PC-3 (cell line): ENCODE measurements at regions not wholly inside any gene's neighbourhood (a gene's known extent, or its start where the extent isn't known, plus 50 kb on each side); places are given as distances from the start of the nearest gene placed in this dataset.

Source experiments
- ATAC-seq: fragments of 200-7000 bp; cut with Tn5 transposase; 2 replicates; pipeline ENCODE4 v1.9.1; 2020; ENCODE audit warnings: mild to moderate bottlenecking, moderate library complexity
- BruUV-seq: library from RNA; stranded (reverse); fragments of 400-500 nt; replicated peaks from 2 replicates; lab custom pipeline; 2021; lab: Mats Ljungman, UMichigan
- CTCF ChIA-PET: fragments of 300-600 bp; sonication (Branson Sonifier 250); formaldehyde crosslinking; loops from one replicate; lab custom pipeline; 2022; ENCODE audit warnings: antibody characterized with exemption; lab: Charles Lee
- POLR2A ChIA-PET: fragments of 300-600 bp; sonication (Branson Sonifier 250); formaldehyde crosslinking; loops from one replicate; lab custom pipeline; 2022; ENCODE audit warnings: antibody characterized with exemption; ENCODE audit not compliant: unreplicated experiment; lab: Charles Lee
- DNase-seq: peaks from one replicate; pipeline ENCODE4 v3.0.0-alpha.2; 2015
- H2AFZ ChIP-seq: fragments of 300-600 bp; sonication (generic); 2 replicates; pipeline ENCODE4 v1.6.0; 2016; ENCODE audit warnings: antibody characterized with exemption, low read length
- H3F3A ChIP-seq: fragments of 300-600 bp; sonication (generic); one replicate; pipeline ENCODE4 v1.6.0; 2017; ENCODE audit warnings: antibody characterized with exemption, low read length, control low read depth, mild to moderate bottlenecking; ENCODE audit not compliant: unreplicated experiment
- H3K27ac ChIP-seq: fragments of 300-600 bp; sonication (generic); 2 replicates; pipeline ENCODE4 v1.5.1; 2016; ENCODE audit warnings: mild to moderate bottlenecking, low read length
- H3K27me3 ChIP-seq: fragments of 300-600 bp; sonication (generic); 2 replicates; pipeline ENCODE4 v1.6.1; 2016; ENCODE audit warnings: low read length, mixed read lengths
- H3K36me3 ChIP-seq: fragments of 300-600 bp; sonication (generic); 2 replicates; pipeline ENCODE4 v1.6.1; 2016; ENCODE audit warnings: low read depth, mixed run types, low read length, mixed read lengths
- H3K4me1 ChIP-seq: fragments of 300-600 bp; sonication (generic); 2 replicates; pipeline ENCODE4 v1.5.1; 2016; ENCODE audit warnings: low read length; ENCODE audit not compliant: insufficient read depth
- H3K4me2 ChIP-seq: fragments of 300-600 bp; sonication (generic); 2 replicates; pipeline ENCODE4 v1.6.0; 2016; ENCODE audit warnings: low read length
- H3K4me3 ChIP-seq: fragments of 300-600 bp; sonication (generic); 2 replicates; pipeline ENCODE4 v1.5.1; 2016; ENCODE audit warnings: mild to moderate bottlenecking, low read length, mixed read lengths
- H3K79me2 ChIP-seq: fragments of 300-600 bp; sonication (generic); 2 replicates; pipeline ENCODE4 v1.6.1; 2017; ENCODE audit warnings: low read length, mixed read lengths
- H3K9ac ChIP-seq: fragments of 300-600 bp; sonication (generic); 2 replicates; pipeline ENCODE4 v1.6.0; 2016; ENCODE audit warnings: mild to moderate bottlenecking, low read length
- H3K9me2 ChIP-seq: fragments of 300-600 bp; sonication (generic); replicated peaks from 2 replicates; pipeline ENCODE4 v1.6.1; 2016; ENCODE audit warnings: mixed run types, low read length, mixed read lengths
- H3K9me3 ChIP-seq: fragments of 300-600 bp; sonication (generic); 2 replicates; pipeline ENCODE4 v1.6.1; 2016; ENCODE audit warnings: low read length, mixed read lengths
- H4K20me1 ChIP-seq: fragments of 300-600 bp; sonication (generic); 2 replicates; pipeline ENCODE4 v1.6.1; 2016; ENCODE audit warnings: low read length, mixed read lengths
- EZH2 ChIP-seq: fragments of 300-600 bp; sonication (generic); IDR thresholded peaks from one replicate; pipeline ENCODE4 v1.6.1; 2017; ENCODE audit warnings: antibody characterized with exemption, mild to moderate bottlenecking, low read length; ENCODE audit not compliant: unreplicated experiment
- EZH2phosphoT487 ChIP-seq: fragments of 300-600 bp; sonication (generic); IDR thresholded peaks from 2 replicates; pipeline ENCODE4 v1.6.1; 2018; ENCODE audit warnings: mild to moderate bottlenecking, antibody characterized with exemption, low read length, borderline replicate concordance
- intact Hi-C: fragments of 100-400 bp; cut with micrococcal nuclease; formaldehyde crosslinking; loops from 2 replicates; pipeline ENCODE4 v1.9.0; 2023
- TF ChIP-seq, protein P1 (sequence below): fragments of 300-600 bp; sonication (generic); conservative IDR thresholded peaks from 2 replicates; pipeline ENCODE4 v1.5.1; 2017; ENCODE audit warnings: antibody characterized with exemption, low read depth, mild to moderate bottlenecking, low read length

DNA sequence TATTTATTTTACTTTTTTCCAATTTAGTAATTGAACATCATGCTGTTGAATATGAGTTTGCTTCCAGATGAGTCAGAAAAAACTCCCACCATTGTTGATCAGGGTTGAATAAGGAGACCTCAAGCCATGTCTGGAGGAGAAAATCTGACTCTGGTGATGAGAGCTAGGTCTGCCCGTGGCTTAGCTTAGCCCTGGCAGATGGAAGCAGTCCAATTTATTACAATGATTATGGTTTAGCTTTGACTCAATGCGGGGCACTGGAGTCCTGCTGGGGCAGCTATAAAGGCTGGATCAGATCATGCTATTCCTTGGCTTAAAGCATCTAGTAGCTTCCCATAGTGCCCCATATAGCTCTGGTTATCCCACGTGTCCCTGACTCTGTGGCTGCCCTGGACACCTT is 506.5 kb downstream of the MN1 start:
- BruUV-seq, result no TSS peak
- Histone ChIP-seq H3K4me1 (no peaks in the 10 kb centered on the region), H3K9me2 (no peaks in the 10 kb centered on the region), H3K9ac (no peak overlapping the region), H4K20me1 (no peaks in the 10 kb centered on the region), H3F3A (no peaks in the 10 kb centered on the region), H3K4me2 (no peak overlapping the region), H2AFZ (no peak overlapping the region), H3K4me3 (no peak overlapping the region), H3K36me3 (no peaks in the 10 kb centered on the region), H3K79me2 (no peaks in the 10 kb centered on the region), H3K27me3 (peaks cover 70% of the 10 kb centered on the region), H3K9me3 (no peaks in the 10 kb centered on the region), H3K27ac (no peak overlapping the region)
- intact Hi-C loops, result no loop called here
- CTCF ChIA-PET, result no interaction called here
- ATAC-seq (no peak), DNase-seq (no peak)
- POLR2A ChIA-PET, result no interaction called here
- TF ChIP-seq EZH2phosphoT487 (no peak), EZH2 (no peak)
- TF ChIP-seq, protein P1, sequence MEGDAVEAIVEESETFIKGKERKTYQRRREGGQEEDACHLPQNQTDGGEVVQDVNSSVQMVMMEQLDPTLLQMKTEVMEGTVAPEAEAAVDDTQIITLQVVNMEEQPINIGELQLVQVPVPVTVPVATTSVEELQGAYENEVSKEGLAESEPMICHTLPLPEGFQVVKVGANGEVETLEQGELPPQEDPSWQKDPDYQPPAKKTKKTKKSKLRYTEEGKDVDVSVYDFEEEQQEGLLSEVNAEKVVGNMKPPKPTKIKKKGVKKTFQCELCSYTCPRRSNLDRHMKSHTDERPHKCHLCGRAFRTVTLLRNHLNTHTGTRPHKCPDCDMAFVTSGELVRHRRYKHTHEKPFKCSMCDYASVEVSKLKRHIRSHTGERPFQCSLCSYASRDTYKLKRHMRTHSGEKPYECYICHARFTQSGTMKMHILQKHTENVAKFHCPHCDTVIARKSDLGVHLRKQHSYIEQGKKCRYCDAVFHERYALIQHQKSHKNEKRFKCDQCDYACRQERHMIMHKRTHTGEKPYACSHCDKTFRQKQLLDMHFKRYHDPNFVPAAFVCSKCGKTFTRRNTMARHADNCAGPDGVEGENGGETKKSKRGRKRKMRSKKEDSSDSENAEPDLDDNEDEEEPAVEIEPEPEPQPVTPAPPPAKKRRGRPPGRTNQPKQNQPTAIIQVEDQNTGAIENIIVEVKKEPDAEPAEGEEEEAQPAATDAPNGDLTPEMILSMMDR, result no peak

- Histone ChIP-seq H3K79me2 (no peaks in the 10 kb centered on the region), H3K27ac (no peak overlapping the region), H3K36me3 (no peaks in the 10 kb centered on the region), H3K4me3 (no peak overlapping the region), H3F3A (no peaks in the 10 kb centered on the region), H4K20me1 (no peaks in the 10 kb centered on the region), H3K4me1 (no peaks in the 10 kb centered on the region), H3K9me3 (no peaks in the 10 kb centered on the region), H2AFZ (no peak overlapping the region), H3K9me2 (no peaks in the 10 kb centered on the region), H3K27me3 (peaks cover 70% of the 10 kb centered on the region), H3K4me2 (no peak overlapping the region), H3K9ac (no peak overlapping the region)
- ChIA-PET POLR2A (no interaction called here), CTCF (no interaction called here)
- DNase-seq (no peak), ATAC-seq (no peak)
- TF ChIP-seq, protein P1, result no peak
- TF ChIP-seq EZH2 (no peak), EZH2phosphoT487 (no peak)
- BruUV-seq, result no TSS peak
- intact Hi-C loops, result no loop called here
Observed at GRCh38 chr22:27295605-27296004, 506.0 kb downstream of the MN1 start.

GRCh38 chr22:27296091-27296675 is 505.4 kb downstream of the MN1 start:
- Histone ChIP-seq H3K27ac (no peak overlapping the region), H3K9me2 (no peaks in the 10 kb centered on the region)

More at GRCh38 chr22:27296091-27296675, 505.4 kb downstream of the MN1 start:
- no peak for ATAC-seq
- Histone ChIP-seq H3K4me2 (no peak overlapping the region), H3K27me3 (peaks cover 66% of the 10 kb centered on the region), H3K9ac (no peak overlapping the region), H3K4me3 (no peak overlapping the region), H2AFZ (no peak overlapping the region), H3K4me1 (no peaks in the 10 kb centered on the region), H3F3A (no peaks in the 10 kb centered on the region), H3K9me3 (no peaks in the 10 kb centered on the region), H4K20me1 (no peaks in the 10 kb centered on the region), H3K79me2 (no peaks in the 10 kb centered on the region), H3K36me3 (no peaks in the 10 kb centered on the region)
- ChIA-PET CTCF (no interaction called here), POLR2A (no interaction called here)
- intact Hi-C loops, result no loop called here
- no peak for DNase-seq
- BruUV-seq, result no TSS peak
- TF ChIP-seq, protein P1, result no peak
- TF ChIP-seq EZH2phosphoT487, result no peak
- TF ChIP-seq EZH2, result no peak
